Tibial nerve (tissue), 3 donors: ENCODE measurements at regions not wholly inside any gene's neighbourhood (a gene's known extent, or its start where the extent isn't known, plus 50 kb on each side); places are given as distances from the start of the nearest gene placed in this dataset.

Experiments used
- POLR2A ChIP-seq, 2 donors: fragments of 450-650 bp; IDR thresholded peaks; one replicate each; pipeline ENCODE4 v1.6.1; 2017; ENCODE audit warnings: antibody characterized with exemption in 2 of 2, mild to moderate bottlenecking in 2 of 2, moderate library complexity in 2 of 2
- TF ChIP-seq, protein P1 (sequence below), 5 experiments: fragments of 200-600 bp in 3 of 5; fragments of 450-650 bp in 2 of 5; sonication (generic) in 3 of 5; IDR thresholded peaks; one replicate each; pipeline ENCODE4 v1.5.1; 2016 to 2019; ENCODE audit warnings: antibody characterized with exemption in 5 of 5, mild to moderate bottlenecking in 3 of 5, moderate library complexity in 2 of 5

DNA sequence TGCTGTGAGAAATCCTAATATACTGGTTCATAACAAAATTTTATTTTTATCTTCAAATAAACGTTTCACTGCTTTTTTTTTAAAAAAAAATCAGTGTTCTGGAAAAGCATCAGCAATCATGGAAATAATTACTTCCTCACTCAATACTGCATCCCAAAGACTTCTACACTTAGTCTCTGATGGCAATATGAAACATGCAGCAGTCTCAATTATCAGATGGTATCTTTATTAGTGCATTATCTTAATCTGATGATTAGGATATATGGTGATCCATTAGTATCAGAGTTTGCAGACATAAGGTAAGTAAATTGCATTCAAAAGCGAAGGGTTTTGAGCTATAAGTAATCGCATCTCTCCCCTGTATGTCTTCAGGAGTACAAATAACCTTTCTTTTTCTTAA, 218.3 kb upstream of the EDNRB start:
- TF ChIP-seq, protein P1, sequence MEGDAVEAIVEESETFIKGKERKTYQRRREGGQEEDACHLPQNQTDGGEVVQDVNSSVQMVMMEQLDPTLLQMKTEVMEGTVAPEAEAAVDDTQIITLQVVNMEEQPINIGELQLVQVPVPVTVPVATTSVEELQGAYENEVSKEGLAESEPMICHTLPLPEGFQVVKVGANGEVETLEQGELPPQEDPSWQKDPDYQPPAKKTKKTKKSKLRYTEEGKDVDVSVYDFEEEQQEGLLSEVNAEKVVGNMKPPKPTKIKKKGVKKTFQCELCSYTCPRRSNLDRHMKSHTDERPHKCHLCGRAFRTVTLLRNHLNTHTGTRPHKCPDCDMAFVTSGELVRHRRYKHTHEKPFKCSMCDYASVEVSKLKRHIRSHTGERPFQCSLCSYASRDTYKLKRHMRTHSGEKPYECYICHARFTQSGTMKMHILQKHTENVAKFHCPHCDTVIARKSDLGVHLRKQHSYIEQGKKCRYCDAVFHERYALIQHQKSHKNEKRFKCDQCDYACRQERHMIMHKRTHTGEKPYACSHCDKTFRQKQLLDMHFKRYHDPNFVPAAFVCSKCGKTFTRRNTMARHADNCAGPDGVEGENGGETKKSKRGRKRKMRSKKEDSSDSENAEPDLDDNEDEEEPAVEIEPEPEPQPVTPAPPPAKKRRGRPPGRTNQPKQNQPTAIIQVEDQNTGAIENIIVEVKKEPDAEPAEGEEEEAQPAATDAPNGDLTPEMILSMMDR (IDR thresholded peaks at IDR 0.05), result no peak
- no peak for TF ChIP-seq POLR2A (IDR thresholded peaks at IDR 0.05)
